ENCODE measurements at regions not wholly inside any gene's neighbourhood (a gene's known extent, or its start where the extent isn't known, plus 50 kb on each side); places are given as distances from the start of the nearest gene placed in this dataset.

GRCh38 chr21:31599563-31599962 is 59.9 kb upstream of the SOD1 start:
- H3K9ac ChIP-seq (ENCODE audit: extremely low read depth, insufficient read length, low read length): no peak overlapping the region
- no peaks in the 10 kb centered on the region for H3K27me3 ChIP-seq (ENCODE audit: insufficient read depth, low read length)
- no CpG with 5 or more reads among the region's 5 CpGs for WGBS (ENCODE audit: extremely low coverage, insufficient read length, low lambda C conversion rate)
- no peak overlapping the region for H4K91ac ChIP-seq (ENCODE audit: insufficient read length, low read depth, low read length)
- H2BK120ac ChIP-seq (ENCODE audit: low read depth, low read length, poor library complexity, severe bottlenecking): no peak overlapping the region
- no peaks in the 10 kb centered on the region for H3K23me2 ChIP-seq (ENCODE audit: insufficient read length, low read depth, low read length, poor library complexity, severe bottlenecking)
- H2BK12ac ChIP-seq (ENCODE audit: insufficient read length, low read depth, low read length): no peak overlapping the region
- no peaks in the 10 kb centered on the region for H3K4me1 ChIP-seq (ENCODE audit: insufficient read depth, low read length)
- H3T11ph ChIP-seq (ENCODE audit: low read length): no peak overlapping the region
- H3K56ac ChIP-seq (ENCODE audit: insufficient read length, low read depth, low read length): no peak overlapping the region
- no peak overlapping the region for H2AFZ ChIP-seq (ENCODE audit: low read length)
- no peak for TF ChIP-seq CTCF (conservative IDR thresholded peaks at IDR 0.05)
- no peak for DNase-seq
- no peaks in the 10 kb centered on the region for H3K9me3 ChIP-seq (ENCODE audit: control insufficient read depth, low read depth, low read length)
- Mint-ChIP-seq H3K27me3 (ENCODE audit: low read depth) (no peaks in the 10 kb centered on the region; the same call in 1 of the 2 replicates), H3K9me3 (peaks cover 0 to 5% of the 10 kb centered on the region in 2 experiments; a peak in 1 of 5 replicates), H3K27ac (no peak overlapping the region), H3K4me1 (peaks cover 7 to 20% of the 10 kb centered on the region in 2 experiments), H3K4me3 (no peak overlapping the region), H3K36me3 (ENCODE audit: insufficient read depth in 1 of 3, low read depth in 3 of 3) (no peaks in the 10 kb centered on the region)
- H3K18ac ChIP-seq (ENCODE audit: insufficient read length, low read depth, low read length): no peak overlapping the region
- H3K4me2 ChIP-seq (ENCODE audit: insufficient read depth, insufficient read length, low read length): no peak overlapping the region
- no peaks in the 10 kb centered on the region for H3K79me2 ChIP-seq (ENCODE audit: insufficient read depth, low read length)
- H3K79me1 ChIP-seq (ENCODE audit: insufficient read depth, low read depth, low read length, poor library complexity, severe bottlenecking): no peaks in the 10 kb centered on the region
- no peak overlapping the region for H4K5ac ChIP-seq (ENCODE audit: insufficient read length, low read depth, low read length)
- H3K14ac ChIP-seq (ENCODE audit: insufficient read depth, low read length): no peak overlapping the region
- H2BK5ac ChIP-seq (ENCODE audit: insufficient read length, low read length): no peak overlapping the region
- no peak overlapping the region for H3K27ac ChIP-seq (ENCODE audit: insufficient read length, low read depth, low read length)
- H4K20me1 ChIP-seq (ENCODE audit: control insufficient read depth, insufficient read depth, insufficient read length): no peaks in the 10 kb centered on the region
- no peak overlapping the region for H4K8ac ChIP-seq (replicated peaks; ENCODE audit: insufficient read length, low read depth, low read length)
- H2BK20ac ChIP-seq (ENCODE audit: low read depth, low read length, poor library complexity, severe bottlenecking): no peak overlapping the region
- H3K4ac ChIP-seq (ENCODE audit: low read depth, low read length): no peak overlapping the region
- no peak overlapping the region for H3K23ac ChIP-seq (ENCODE audit: insufficient read length, low read depth, low read length)
- no peak overlapping the region for H2BK15ac ChIP-seq (ENCODE audit: low read depth, low read length)
- no peak overlapping the region for H2AK5ac ChIP-seq (ENCODE audit: insufficient read length, low read length)
